HG02610 (cell line): ENCODE measurements at regions not wholly inside any gene's neighbourhood (a gene's known extent, or its start where the extent isn't known, plus 50 kb on each side); places are given as distances from the start of the nearest gene placed in this dataset.

ENCODE experiments used
- ATAC-seq: cut with Tn5 transposase; IDR thresholded peaks from one replicate; pipeline ENCODE4 v1.9.1; 2021; ENCODE audit warnings: mild to moderate bottlenecking, moderate library complexity; ENCODE audit not compliant: unreplicated experiment

DNA sequence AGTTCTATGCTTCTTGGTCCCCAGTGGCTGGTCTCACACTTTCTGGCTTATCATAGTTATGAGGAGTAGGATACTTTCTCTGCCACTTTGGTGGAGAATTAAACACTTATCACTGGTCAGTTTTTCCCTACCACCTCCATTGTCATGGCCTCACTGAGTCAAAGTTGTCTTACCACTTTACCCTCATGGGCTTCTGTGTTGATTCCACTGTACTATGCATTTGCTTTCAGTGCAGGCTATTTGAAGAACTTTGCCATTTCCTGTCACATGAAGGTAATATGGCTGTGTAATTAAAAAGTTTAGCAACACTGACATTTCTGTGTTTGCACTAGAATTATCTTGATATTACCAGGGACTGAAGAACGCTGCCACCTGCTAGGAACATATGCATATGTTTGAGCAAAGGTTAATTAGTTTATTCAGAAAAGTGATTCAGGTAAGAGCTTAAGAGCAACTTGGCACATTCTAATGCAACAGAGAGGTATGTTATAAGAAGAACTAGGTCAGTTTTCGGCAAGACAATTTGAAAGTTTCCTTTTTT is 377.3 kb downstream of the PDCD6IP start:
- no peak for ATAC-seq

DNA sequence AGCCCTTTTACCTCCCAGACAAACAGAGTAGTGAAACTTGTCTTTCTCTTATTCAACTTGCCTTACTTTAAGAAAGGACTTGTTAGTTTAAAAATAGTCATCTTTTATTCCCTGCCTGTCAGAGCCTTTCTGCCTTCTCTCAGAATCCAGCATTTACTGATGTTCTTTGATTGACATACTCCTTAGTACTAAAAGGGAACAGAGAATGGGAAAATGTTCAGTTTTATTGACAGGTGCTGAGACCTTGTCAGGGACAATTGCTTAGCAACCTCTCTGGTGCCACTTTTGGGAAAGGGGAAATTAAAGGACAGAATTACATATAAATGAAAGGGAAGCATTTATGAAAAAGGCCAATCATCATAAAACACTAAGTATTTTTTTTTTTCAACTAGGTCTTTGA is 378.3 kb downstream of the PDCD6IP start:
- no peak for ATAC-seq

DNA sequence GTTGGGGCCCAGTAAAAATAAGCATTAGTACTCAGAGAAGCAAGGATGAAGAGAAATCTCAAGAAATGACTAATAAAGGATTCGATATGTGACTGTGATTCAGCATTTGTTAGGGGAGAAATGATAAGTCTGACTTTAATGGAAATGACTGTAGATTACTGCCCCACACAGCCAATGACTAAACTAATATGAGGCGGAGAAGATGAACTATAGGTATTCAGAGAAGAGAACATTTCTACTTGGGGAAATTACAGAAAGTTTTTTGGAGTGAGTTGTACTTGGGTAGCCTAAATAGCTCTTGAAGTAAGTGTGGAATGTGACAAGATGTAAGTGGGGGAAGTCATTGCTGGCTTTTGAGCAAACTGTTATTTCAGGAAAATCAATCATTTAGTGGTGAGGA is 380.0 kb downstream of the PDCD6IP start:
- ATAC-seq = peak; percentile 71

DNA sequence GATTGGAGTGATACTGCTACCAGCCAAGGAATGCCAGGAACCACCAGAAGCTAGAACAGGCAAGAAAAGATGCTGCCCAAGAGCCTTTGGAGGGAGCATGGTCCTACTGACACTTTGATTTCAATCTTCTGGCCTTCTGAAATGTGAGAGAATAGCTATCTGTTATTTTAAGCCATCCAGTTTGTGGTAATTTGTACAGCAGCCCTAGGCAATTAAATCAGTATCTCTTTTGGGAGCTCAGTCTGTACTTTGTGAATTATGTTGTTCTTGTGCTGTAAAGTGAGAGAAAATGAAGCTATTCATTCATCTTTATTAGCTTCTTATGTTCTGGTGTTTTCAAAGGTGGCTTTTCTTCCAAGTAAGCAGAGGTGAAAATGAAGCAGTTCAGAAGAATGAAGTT is 381.3 kb downstream of the PDCD6IP start:
- no peak for ATAC-seq

DNA sequence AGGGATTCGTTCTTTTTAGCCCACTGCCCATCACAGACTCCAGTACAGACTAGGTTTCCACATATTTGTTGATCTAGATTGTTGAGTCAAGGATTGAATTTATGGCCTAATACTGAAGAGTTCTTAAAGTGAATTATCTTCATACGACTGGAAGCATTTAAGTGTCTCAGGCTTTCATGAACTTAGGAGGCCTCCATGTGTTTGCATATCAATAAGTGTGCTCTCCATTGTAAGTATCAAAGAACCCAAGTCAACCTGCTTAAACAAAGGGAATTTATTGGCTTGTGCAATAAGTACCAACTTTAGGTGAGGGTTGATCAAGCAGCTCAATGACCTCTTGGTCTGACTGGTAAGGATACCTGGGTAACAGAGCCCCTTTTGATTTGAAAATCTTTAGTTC is 382.1 kb downstream of the PDCD6IP start:
- ATAC-seq = no peak

DNA sequence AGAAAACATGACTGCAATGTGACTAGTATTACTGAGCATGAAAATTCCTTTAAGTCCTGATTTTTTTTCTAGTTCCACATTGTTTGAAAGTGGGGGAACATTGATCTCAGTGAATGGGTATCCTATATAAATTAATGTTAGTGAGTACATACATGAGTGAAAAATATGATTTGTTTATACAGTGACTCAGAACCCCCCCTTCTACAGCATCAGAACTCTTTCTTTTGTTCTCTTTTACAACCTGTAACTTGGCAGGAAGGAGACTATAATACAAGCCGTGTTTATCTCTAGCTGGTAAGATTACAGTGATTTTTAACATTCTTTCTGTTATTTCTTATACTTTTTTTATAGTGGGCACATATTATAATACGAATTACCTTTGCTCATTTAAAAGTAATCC is 384.7 kb downstream of the PDCD6IP start:
- no peak for ATAC-seq

DNA sequence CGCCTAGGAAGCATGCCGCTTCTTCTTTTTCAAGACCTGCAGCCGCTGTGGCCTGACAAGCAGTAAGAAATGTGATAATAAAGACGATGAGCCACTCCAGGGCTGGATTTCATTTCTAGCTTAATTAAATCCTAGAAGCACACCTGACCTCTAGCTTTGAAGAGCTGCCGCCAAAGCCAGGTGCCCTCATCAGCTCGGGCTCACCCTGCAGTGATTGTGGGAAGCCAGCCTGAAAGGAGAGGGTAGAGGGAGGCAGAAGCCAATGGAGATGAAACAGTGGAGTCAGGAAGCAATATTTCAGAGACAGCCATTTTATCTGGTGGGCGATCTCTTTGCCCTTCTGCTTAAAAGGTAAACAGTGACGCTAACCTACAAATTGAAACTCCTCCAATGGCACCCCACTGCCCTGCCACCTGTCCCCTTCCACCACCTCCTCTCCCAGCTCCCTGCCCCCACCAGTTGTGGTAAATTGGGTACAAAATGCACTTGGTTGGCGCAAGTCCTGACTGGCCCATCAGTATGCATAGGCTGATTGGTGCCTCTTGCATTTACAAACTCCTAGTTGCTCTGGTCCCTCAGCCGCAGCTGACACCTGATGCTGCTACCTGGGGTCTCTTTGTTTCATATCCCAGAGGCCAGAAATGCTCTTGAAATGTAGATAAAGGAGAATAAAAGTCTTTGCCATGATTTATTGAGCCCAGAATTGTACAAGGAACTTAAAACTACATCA is 385.3 kb downstream of the PDCD6IP start:
- ATAC-seq = no peak

DNA sequence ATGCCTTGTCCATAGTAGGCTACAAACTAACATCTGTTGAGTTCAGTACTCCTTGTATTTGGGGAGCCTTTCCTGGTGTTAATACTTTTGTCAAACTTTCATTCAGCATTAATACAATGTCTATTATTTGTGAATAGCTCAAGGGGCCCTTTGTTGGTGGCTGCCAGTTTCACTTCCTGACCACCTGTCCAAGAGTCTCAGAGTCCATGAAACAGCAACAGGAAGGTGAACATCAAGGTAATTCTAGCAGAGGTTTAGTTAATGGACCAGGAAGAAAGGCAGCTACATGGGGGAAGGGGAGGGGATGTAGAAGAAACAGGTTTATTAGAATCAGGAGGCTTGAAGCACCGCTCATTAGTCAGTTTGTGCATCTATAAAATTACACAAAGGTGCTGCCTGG is 386.9 kb downstream of the PDCD6IP start:
- ATAC-seq = no peak

DNA sequence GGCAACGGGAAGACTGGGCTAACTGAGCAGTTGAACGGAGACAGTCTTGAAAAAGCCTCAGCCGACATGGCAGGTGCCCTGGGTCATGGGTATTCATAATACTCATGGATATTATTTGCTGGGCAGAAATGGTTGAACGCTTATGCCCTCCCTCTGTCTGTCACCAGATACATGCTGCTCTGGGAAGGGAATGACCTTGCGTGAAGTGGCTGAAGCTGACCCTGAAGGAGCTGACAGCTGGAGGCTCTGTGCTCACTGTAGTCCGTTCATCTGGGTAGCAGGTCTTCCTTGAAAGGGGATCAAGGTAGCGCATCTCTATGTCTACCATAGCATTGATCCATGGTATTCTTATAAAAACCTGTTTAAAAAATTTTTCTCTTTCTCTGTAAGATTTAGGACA is 390.7 kb downstream of the PDCD6IP start:
- ATAC-seq = no peak

DNA sequence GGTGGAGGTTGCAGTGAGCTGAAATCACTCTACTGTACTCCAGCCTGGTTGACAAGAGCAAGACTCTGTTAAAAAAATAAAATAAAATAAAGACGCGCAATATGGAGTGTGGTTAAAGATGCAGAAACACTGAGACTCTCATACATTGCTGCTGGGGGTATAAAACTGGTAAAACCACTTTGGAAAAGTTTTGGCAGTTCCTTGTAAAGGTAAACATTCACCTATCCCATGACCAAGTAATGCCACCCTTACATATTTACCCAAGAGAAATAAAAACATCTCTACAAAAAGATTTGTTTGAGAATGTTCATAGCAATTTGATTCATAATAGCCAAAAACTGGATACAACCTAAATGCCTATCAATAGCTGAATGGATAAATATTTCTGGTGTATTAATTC is 398.5 kb downstream of the PDCD6IP start:
- ATAC-seq = no peak

DNA sequence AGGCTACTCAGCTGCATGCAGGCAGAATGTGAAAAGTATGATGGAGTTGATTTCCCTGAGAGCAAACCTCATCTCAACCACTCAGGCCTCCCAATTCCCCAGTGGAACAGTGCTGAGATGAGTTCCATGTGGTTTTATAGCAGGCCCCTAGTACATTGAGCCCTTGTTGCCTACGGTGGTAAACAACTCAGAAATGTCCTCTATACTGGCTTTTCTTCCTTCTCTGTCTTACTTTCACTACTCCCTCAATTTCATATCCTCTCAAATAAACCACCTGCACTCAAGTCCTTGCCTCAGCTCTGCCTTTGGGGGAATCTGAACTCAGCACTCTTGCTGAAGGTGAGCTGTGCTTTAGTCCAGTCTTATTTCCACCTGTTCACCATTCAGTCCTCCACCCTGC is 399.9 kb downstream of the PDCD6IP start:
- ATAC-seq = no peak

DNA sequence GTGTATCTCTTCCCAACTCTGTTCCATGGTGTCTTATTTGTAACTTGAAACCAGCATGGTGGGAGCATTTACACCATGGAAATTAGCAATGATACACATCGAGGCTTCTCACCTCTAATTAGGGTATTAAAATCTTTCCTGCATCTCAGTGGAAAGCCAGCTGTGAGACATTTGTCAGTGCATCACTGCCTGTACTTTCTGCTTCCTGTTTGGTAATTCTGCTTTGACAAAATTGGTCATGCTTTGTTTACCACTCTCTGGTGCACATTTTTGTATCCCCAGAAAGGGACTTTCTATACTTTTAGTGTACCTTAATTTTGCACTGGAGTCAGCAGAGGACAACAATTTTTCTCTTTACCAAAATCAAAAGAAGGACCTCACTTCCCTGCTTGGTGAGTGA is 402.1 kb downstream of the PDCD6IP start:
- ATAC-seq = peak; percentile 95

DNA sequence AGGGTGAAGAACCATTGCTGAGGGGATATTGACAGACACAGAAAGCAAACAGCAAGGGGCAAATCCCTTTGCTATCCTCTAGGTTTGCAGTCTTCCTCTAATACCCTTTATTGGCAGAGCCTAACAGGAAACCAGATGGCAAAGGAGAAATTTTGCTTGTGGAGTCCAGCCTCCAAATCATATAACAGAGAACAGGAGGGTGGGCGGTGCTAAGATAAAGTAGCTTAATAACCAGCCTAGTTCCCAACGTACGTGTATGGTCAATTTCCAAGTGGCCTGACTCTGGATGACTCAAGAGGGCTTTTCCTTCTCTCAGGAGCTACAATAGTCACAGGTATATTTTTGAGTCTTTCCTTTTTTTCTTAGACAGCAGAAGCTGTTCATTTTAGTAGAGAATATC is 404.5 kb downstream of the PDCD6IP start:
- no peak for ATAC-seq

DNA sequence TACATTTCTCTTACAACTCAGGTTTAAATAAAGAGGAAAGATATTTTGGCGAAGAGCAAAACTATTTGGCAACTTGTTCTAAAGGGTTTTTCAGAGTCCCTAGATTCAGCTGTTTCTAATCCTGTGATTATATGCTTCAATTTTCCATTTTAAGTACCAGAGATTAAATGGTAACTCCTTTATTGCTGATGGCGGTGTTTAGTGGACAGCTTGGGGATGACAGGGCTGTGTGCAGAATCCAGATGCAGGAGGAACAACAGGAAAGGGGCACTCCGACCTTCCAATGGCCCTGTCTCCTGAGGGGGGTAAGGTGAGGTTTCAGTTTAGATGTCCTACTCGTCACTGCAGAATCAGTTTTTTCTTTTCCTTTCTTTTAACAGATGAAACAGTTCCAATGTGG is 405.0 kb downstream of the PDCD6IP start:
- ATAC-seq = no peak

DNA sequence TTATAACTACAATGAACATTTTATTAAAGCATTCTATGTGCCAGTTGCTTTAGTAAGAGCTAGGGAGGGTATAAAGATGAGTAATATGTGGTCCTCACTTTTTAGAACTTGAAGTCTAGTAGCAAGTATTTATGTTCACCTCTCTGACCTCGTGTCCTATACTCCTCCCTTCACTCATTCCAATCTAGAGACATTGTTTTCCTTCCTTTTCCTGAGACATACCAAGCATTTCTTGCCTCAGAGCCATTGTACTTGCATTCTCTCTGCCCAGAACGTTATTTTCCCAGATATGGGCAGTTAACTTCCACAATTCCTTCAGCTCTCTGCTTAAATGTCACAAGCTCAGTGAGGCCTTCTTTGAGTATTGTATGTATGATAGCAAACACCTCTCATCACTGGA is 408.6 kb downstream of the PDCD6IP start:
- ATAC-seq = no peak

DNA sequence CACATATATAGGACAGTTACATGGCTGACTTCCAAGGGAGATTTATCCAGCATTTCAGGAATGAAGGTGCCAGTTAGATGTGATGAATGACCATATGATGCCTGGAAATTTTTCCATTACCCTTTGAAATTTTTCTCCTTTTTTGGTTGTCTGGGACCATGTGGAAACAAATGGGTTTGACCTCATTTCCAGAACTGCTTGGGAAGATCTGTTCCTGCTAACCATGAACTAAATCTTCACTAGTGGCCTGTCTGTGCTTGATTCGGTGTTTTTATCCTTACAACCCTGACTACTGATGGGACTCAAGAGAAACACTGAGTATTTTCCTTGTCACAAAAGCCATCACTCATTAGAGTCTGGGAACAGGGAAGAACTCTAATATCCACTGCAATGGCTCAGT is 409.4 kb downstream of the PDCD6IP start:
- ATAC-seq = no peak

DNA sequence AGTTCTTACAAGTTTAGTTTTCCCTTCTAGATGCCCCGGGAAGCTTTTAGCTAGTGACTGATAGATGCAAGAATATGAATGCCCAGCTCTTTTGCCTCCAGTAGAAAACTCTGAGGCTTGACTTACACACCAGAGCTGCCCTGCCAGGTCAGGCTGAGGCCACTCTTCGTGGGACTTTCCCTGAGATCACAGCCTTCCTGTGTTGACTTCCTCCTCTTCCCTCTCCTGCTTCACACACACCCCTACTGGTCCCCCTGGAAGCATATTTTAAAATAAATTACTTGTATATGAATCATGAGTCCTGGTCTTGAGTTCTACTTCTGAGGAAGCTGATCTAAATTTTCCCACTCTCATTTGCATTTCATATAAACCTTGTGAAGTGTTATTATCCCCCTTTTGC is 413.7 kb downstream of the PDCD6IP start:
- ATAC-seq = no peak

DNA sequence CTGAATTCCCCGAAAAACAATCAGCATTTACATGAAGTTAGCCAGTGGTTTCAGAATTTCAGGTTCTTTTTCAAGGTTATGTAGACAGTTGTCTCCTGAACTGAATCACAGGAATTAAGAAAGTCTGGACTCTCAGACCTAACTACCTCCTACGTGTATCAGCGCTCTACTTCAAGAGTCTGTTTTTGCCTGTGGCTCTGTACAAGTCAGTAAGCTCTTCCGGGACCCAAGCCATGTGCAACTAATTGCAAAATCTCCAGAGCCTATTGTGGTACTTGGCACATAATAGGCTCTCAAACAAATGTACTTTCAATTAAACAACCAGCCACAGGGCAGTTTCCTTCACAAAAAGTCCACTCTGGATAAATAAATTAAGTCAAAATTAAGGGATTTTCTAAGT is 414.2 kb downstream of the PDCD6IP start:
- ATAC-seq = no peak

DNA sequence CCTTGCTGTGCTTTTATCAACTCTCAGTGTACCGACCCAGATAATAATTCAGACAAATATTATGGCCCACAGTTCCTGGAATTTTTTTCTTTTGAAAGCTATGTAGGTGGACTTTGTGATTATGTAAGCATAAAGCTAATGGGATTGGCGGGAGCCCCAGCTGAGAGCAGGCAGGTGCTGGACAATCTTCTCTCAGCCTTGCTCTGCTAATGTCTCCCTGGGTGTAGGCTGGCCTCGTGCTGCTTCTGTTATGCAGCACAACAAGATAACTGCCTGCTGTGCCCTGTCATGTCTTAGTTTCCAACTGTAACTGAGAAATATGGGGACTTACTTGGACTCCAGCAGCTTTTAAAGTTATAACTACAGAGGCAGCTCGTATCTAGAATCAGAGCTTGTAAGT is 415.0 kb downstream of the PDCD6IP start:
- ATAC-seq = no peak

DNA sequence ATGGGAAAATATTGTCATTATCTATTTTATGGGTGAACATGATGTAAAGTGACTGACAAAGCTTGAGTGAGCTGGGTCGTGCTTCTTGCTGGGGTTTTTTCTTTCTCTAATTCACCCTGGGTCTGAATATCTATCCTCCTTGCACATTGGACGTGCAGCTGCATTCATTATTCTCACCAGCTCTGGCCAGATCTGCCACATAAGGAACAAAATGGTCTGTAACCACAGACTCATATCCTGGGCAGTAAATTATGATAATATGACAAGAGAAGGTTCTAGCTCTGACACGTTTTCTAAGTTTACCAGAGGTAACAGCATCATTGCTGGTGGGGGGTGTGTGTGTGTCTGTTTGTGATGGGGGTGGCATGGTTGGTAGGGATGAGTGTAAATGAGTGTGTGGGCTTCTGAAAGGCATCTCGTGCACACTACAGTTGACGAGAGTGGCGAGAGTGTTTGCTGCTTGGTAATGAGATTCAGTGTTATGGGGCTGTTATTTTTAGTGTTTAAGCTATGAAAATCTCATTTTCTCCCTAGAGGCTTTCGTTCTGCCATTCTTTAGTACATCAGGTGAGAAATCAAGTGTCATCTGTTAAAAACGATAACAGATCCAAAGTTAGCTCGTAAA is 418.4 kb downstream of the PDCD6IP start:
- no peak for ATAC-seq

DNA sequence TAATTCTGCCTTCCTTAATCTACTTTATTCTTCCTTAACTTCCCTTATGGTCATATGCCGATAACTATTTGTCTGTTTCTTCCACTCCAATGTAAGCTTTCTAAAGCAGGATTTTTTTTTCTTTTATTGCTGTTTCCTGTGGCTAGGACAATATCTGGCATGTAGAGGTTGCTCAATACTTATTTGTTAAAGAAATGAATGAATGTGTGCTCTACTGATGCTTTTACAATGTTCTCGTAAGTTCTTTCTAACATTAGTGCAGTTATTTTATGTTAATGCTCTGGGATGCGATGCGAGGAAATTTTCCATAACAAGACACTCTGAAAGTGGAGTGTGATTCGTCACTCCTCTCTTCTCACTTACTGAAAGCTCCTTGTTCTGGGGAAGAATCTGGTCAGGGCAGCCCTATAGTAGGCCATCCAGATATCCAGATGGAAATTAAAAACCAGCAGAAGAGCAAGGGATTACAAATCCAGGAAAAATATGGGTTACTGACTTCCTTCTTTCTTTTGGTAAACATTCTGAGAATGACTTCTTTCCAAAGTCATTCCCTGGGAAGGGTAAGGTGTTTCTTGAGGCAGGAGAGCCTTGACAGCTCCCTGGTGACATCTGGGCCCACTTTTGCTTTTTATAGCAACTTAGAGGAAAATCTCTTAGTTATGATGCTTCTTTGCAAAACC is 420.4 kb downstream of the PDCD6IP start:
- ATAC-seq = no peak

DNA sequence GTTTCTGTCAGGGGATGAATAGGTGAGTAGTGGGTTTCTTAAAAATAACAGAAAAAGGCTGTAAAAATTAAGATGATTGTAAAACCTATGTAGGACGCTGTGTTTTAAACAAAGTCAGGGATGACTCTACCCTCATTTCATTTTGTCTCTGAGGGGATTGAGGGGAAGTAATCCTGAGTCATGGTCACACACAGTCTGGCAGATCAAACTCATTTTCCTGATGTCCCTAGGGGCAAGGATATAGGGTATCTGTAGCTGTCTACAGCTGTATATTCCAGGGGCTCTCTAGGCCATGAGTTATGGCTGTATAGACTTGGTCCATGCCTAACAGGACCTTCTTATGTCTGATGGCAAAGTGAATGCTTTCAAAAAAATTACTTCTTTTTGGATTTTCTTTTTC is 421.1 kb downstream of the PDCD6IP start:
- ATAC-seq = no peak
